Panc1 (cell line): ENCODE measurements at regions not wholly inside any gene's neighbourhood (a gene's known extent, or its start where the extent isn't known, plus 50 kb on each side); places are given as distances from the start of the nearest gene placed in this dataset.

Experiments used
- ATAC-seq: fragments of 200-7000 bp; cut with Tn5 transposase; 2 replicates; pipeline ENCODE4 v1.9.1; 2020; ENCODE audit warnings: mild to moderate bottlenecking, moderate library complexity
- BruUV-seq: library from RNA; stranded (reverse); fragments of 400-500 nt; replicated peaks from 2 replicates; lab custom pipeline; 2021; lab: Mats Ljungman, UMichigan
- CTCF ChIA-PET: fragments of 300-600 bp; sonication (Branson Sonifier 250); formaldehyde crosslinking; loops from one replicate; lab custom pipeline; 2022; ENCODE audit warnings: antibody characterized with exemption; lab: Charles Lee
- POLR2A ChIA-PET: fragments of 300-600 bp; sonication (Branson Sonifier 250); formaldehyde crosslinking; loops from one replicate; lab custom pipeline; 2022; ENCODE audit warnings: antibody characterized with exemption; lab: Charles Lee
- DNase-seq: peaks from one replicate; pipeline ENCODE4 v3.0.0-alpha.2; 2010; ENCODE audit warnings: low read depth, low spot score
- H3K27ac ChIP-seq: 2 replicates; pipeline ENCODE4 v1.5.1; 2011; ENCODE audit warnings: mild to moderate bottlenecking, low read length, inconsistent platforms
- H3K27me3 ChIP-seq: fragments of 200-500 bp; sonication (Bioruptor generic); 2 replicates; pipeline ENCODE4 v1.6.0; 2014; ENCODE audit warnings: low read length, inconsistent platforms; ENCODE audit not compliant: control insufficient read depth, insufficient read depth
- H3K36me3 ChIP-seq: fragments of 200-500 bp; sonication (Bioruptor generic); 2 replicates; pipeline ENCODE4 v1.5.1; 2014; ENCODE audit warnings: inconsistent platforms, mild to moderate bottlenecking, low read length, moderate library complexity; ENCODE audit not compliant: control insufficient read depth, insufficient read depth
- H3K4me1 ChIP-seq: 2 replicates; pipeline ENCODE4 v1.5.1; 2011; ENCODE audit warnings: inconsistent platforms, mild to moderate bottlenecking, low read length, moderate library complexity; ENCODE audit not compliant: control insufficient read depth, insufficient read depth
- H3K4me3 ChIP-seq, 2 experiments: 2 replicates each; pipeline ENCODE4 v1.5.1; 2011 to 2012; ENCODE audit warnings: low read depth in 2 of 2, low read length in 2 of 2, mild to moderate bottlenecking in 2 of 2, inconsistent platforms in 1 of 2, moderate library complexity in 1 of 2
- H3K9me3 ChIP-seq: fragments of 200-500 bp; sonication (Bioruptor generic); 2 replicates; pipeline ENCODE4 v1.5.1; 2014; ENCODE audit warnings: low read depth, mild to moderate bottlenecking, inconsistent platforms, low read length, moderate library complexity; ENCODE audit not compliant: control insufficient read depth, insufficient read depth
- CTCF ChIP-seq: fragments of 450-650 bp; IDR thresholded peaks from 2 replicates; pipeline ENCODE4 v1.5.1; 2017; ENCODE audit warnings: mild to moderate bottlenecking
- POLR2AphosphoS5 ChIP-seq: IDR thresholded peaks from 2 replicates; pipeline ENCODE4 v1.6.1; 2012; ENCODE audit warnings: mild to moderate bottlenecking, low read depth, low read length, moderate library complexity
- REST ChIP-seq, 2 experiments: IDR thresholded peaks; 2 replicates each; pipeline ENCODE4 v1.6.1; 2011 to 2012; ENCODE audit warnings: low read depth in 2 of 2, control low read depth in 1 of 2, low read length in 1 of 2, mild to moderate bottlenecking in 1 of 2, moderate library complexity in 1 of 2; ENCODE audit not compliant: insufficient read depth in 1 of 2
- SIN3A ChIP-seq: IDR thresholded peaks from 2 replicates; pipeline ENCODE4 v1.6.1; 2012; ENCODE audit warnings: low read depth, mild to moderate bottlenecking, low read length, moderate library complexity, borderline replicate concordance; ENCODE audit not compliant: insufficient read depth
- TCF7L2 ChIP-seq: IDR thresholded peaks from 2 replicates; pipeline ENCODE4 v1.6.1; 2011; ENCODE audit warnings: mild to moderate bottlenecking, low read depth, low read length, inconsistent platforms
- in situ Hi-C: cut with HindIII; loops from 2 replicates; pipeline ENCODE4 v1.10.0; 2016; ENCODE audit warnings: low sequenced_read_pairs, low pct_unique_long_range_greater_than_20kb
- intact Hi-C: fragments of 100-400 bp; cut with micrococcal nuclease; formaldehyde crosslinking; loops from one replicate; pipeline ENCODE4 v1.10.0; 2022; ENCODE audit not compliant: unreplicated experiment

GRCh38 chr15:94722024-94722636, 490.8 kb downstream of the MCTP2 start:
- in situ Hi-C loops: no loop called here
- Histone ChIP-seq H3K36me3 (no peaks in the 10 kb centered on the region), H3K9me3 (no peaks in the 10 kb centered on the region), H3K27ac (no peak overlapping the region), H3K4me3 (no peak overlapping the region), H3K27me3 (no peaks in the 10 kb centered on the region), H3K4me1 (no peaks in the 10 kb centered on the region; the same call in 1 of the 2 replicates)
- TF ChIP-seq REST (IDR thresholded peaks at IDR 0.05; ENCODE audit: insufficient read depth in 1 of 2, low read depth in 2 of 2, low read length in 1 of 2) (no peak), POLR2AphosphoS5 (no peak)
- ATAC-seq (no peak), DNase-seq (no peak)
- no TSS peak for BruUV-seq
- ChIA-PET CTCF (no interaction called here), POLR2A (no interaction called here)
- intact Hi-C loops: no loop called here

GRCh38 chr15:94723801-94724200, 492.4 kb downstream of the MCTP2 start:
- POLR2A ChIA-PET: no interaction called here
- H3K9me3 ChIP-seq: no peaks in the 10 kb centered on the region
- intact Hi-C loops (no loop called here), in situ Hi-C loops (no loop called here)
- no peaks in the 10 kb centered on the region; the same call in 1 of the 2 replicates for H3K4me1 ChIP-seq
- no peaks in the 10 kb centered on the region for H3K27me3 ChIP-seq
- DNase-seq (no peak), ATAC-seq (no peak)
- no TSS peak for BruUV-seq
- H3K27ac ChIP-seq: no peak overlapping the region
- no peak overlapping the region for H3K4me3 ChIP-seq
- TF ChIP-seq REST (IDR thresholded peaks at IDR 0.05; ENCODE audit: insufficient read depth in 1 of 2, low read depth in 2 of 2, low read length in 1 of 2) (no peak), POLR2AphosphoS5 (no peak), TCF7L2 (no peak), CTCF (no peak), SIN3A (no peak)
- H3K36me3 ChIP-seq: no peaks in the 10 kb centered on the region
- CTCF ChIA-PET: no interaction called here
